SK-N-SH (cell line): ENCODE measurements at regions not wholly inside any gene's neighbourhood (a gene's known extent, or its start where the extent isn't known, plus 50 kb on each side); places are given as distances from the start of the nearest gene placed in this dataset.

ENCODE experiments used
- CHD2 ChIP-seq: fragments of 150-350 bp; IDR thresholded peaks from 2 replicates; pipeline ENCODE4 v1.6.1; 2018; ENCODE audit warnings: low read length; ENCODE audit not compliant: partially characterized antibody
- ELF1 ChIP-seq: IDR thresholded peaks from 2 replicates; pipeline ENCODE4 v1.4.0; 2012
- JUND ChIP-seq: IDR thresholded peaks from 2 replicates; pipeline ENCODE4 v1.4.0; 2012
- NFIC ChIP-seq: IDR thresholded peaks from 2 replicates; pipeline ENCODE4 v1.4.0; 2012; ENCODE audit warnings: borderline replicate concordance
- POLR2AphosphoS5 ChIP-seq: IDR thresholded peaks from 2 replicates; pipeline ENCODE4 v1.6.1; 2012; ENCODE audit warnings: low read depth, low read length
- RAD21 ChIP-seq: IDR thresholded peaks from 2 replicates; pipeline ENCODE4 v1.6.1; 2012; ENCODE audit warnings: mild to moderate bottlenecking, low read length
- SMC3 ChIP-seq: IDR thresholded peaks from 2 replicates; pipeline ENCODE4 v1.6.1; 2012; ENCODE audit warnings: low read depth, low read length, improper control_type of control experiment
- YY1 ChIP-seq: IDR thresholded peaks from 2 replicates; pipeline ENCODE4 v1.4.0; 2012; ENCODE audit warnings: low read depth, mild to moderate bottlenecking
- TF ChIP-seq, protein P1 (sequence below): fragments of 150-350 bp; IDR thresholded peaks from 2 replicates; pipeline ENCODE4 v1.6.1; 2017; ENCODE audit warnings: antibody characterized with exemption, low read length, low read depth, borderline replicate concordance
- TF ChIP-seq, protein P2 (sequence below): fragments of 200-600 bp; sonication (generic); IDR thresholded peaks from 2 replicates; pipeline ENCODE4 v1.6.1; 2017; ENCODE audit warnings: antibody characterized with exemption, mild to moderate bottlenecking, moderate library complexity
- TF ChIP-seq, protein P3 (sequence below): IDR thresholded peaks from 2 replicates; pipeline ENCODE4; 2012

DNA sequence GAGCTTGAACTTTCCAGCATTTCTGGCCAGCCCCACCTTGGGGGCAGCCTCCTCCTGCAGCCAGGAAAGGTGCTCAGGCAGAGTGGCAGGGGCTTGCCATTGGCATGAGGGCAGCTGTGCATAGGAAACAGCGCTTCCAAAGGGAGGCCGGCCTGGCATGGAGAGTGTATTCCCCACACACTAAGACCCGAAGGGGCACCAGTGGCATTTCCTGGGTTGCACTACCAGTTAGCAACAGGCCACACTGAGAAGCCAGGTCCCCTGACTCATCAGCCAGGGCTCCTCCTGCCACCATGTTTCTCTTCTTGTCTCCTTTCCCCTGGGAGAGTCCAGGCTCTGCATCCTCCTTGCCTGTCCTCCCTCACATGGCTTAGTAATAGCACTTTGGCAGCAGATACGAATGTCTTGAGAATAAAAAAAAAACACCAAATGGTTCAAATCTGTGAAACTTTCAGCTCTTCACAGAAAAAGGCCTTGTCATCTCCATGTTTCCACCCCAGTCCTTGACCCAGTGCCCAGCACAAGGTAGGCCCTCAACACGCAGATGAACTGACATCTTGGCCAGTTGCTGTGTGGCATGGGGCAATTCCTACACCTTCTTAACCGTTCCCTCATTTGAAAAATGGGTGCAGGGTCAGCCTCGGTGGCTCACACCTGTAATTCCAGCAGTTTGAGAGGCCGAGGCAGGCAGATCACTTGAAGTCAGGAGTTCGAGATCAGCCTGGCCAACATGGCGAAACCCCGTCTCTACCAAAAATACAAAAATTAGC, 180.4 kb downstream of the SMAD6 start:
- TF ChIP-seq, protein P1, sequence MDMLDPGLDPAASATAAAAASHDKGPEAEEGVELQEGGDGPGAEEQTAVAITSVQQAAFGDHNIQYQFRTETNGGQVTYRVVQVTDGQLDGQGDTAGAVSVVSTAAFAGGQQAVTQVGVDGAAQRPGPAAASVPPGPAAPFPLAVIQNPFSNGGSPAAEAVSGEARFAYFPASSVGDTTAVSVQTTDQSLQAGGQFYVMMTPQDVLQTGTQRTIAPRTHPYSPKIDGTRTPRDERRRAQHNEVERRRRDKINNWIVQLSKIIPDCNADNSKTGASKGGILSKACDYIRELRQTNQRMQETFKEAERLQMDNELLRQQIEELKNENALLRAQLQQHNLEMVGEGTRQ: no peak
- peak; percentile 38; the same call in 1 of the 2 replicates for TF ChIP-seq JUND
- TF ChIP-seq, protein P2, sequence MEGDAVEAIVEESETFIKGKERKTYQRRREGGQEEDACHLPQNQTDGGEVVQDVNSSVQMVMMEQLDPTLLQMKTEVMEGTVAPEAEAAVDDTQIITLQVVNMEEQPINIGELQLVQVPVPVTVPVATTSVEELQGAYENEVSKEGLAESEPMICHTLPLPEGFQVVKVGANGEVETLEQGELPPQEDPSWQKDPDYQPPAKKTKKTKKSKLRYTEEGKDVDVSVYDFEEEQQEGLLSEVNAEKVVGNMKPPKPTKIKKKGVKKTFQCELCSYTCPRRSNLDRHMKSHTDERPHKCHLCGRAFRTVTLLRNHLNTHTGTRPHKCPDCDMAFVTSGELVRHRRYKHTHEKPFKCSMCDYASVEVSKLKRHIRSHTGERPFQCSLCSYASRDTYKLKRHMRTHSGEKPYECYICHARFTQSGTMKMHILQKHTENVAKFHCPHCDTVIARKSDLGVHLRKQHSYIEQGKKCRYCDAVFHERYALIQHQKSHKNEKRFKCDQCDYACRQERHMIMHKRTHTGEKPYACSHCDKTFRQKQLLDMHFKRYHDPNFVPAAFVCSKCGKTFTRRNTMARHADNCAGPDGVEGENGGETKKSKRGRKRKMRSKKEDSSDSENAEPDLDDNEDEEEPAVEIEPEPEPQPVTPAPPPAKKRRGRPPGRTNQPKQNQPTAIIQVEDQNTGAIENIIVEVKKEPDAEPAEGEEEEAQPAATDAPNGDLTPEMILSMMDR: no peak
- TF ChIP-seq ELF1: no peak
- TF ChIP-seq, protein P3, sequence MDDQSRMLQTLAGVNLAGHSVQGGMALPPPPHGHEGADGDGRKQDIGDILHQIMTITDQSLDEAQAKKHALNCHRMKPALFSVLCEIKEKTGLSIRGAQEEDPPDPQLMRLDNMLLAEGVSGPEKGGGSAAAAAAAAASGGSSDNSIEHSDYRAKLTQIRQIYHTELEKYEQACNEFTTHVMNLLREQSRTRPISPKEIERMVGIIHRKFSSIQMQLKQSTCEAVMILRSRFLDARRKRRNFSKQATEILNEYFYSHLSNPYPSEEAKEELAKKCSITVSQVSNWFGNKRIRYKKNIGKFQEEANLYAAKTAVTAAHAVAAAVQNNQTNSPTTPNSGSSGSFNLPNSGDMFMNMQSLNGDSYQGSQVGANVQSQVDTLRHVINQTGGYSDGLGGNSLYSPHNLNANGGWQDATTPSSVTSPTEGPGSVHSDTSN: no peak; the same call in 1 of the 2 replicates
- TF ChIP-seq POLR2AphosphoS5: no peak
- TF ChIP-seq NFIC: peak; percentile 58; the same call in 1 of the 2 replicates
- peak; percentile 64; the same call in 1 of the 2 replicates for TF ChIP-seq YY1
- TF ChIP-seq RAD21: no peak
- no peak for TF ChIP-seq CHD2
- TF ChIP-seq SMC3: no peak
